Right ventricle myocardium superior (tissue), 1 donor: ENCODE measurements at regions not wholly inside any gene's neighbourhood (a gene's known extent, or its start where the extent isn't known, plus 50 kb on each side); places are given as distances from the start of the nearest gene placed in this dataset.
"Not testable (repeated sequence)": the region's sequence is repeated elsewhere in the genome, so short reads cannot be mapped to it uniquely, and the experiment has no call there.

Source experiments
- ATAC-seq: fragments of 200-7000 bp; cut with Tn5 transposase; one replicate; pipeline ENCODE4 v1.9.1; 2020; ENCODE audit warnings: mild to moderate bottlenecking; ENCODE audit not compliant: poor library complexity
- DNase-seq: peaks from one replicate; pipeline ENCODE4 v3.0.0-alpha.2; 2020
- intact Hi-C: fragments of 100-400 bp; cut with DNase I; formaldehyde crosslinking; loops from one replicate; pipeline ENCODE4 v1.11.2; 2022
- donor health status: DM: no; HTN: yes; CAD: no; lungs with severe emphysema.

DNA sequence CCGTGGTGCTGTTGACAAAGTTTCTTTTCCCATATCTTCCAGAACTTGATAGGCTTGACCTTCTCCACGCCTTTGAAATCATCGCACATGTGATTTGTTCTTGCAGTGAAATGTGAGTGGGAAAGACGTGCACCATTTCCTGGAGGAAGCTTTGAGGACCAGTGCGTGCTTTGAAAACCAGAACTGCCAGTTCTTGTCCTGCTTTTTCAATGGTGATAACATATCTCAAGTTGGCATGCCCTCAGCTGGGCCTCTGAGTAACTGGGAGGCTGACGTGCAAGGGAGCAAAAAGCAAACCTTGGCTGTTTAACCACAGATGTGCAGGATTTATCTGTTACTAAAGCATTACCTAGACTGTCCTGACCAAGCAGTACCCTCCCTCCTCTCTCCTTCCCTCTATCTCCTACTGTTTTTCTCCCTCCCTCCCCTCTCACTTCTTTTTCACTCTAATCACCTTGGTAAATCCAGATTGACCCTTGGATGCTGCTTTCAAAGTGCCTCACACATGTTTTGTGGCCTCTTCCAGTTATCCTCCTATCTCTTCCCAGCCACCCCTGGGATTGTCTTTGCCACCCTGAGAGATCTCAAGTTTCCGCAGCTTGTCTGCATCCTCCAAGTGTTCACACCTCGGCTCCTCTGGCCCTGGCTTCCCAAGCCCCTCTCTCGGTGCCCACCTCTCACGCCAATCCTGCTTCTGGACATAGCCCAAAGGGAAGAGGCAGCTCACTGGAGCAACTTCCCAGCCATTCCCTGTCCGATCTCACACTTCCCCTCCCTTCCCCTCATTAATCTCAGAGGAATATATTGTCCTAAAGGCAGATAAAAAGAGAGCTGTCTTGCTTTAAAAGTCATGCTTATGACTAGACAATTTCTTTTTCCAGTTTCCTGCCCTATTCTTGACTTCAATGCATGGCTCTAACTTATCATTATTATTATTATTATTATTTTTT, 198.3 kb downstream of the ERCC6L2 start:
- peak; percentile 73 for ATAC-seq
- no peak for DNase-seq
- intact Hi-C loops: no loop called here

DNA sequence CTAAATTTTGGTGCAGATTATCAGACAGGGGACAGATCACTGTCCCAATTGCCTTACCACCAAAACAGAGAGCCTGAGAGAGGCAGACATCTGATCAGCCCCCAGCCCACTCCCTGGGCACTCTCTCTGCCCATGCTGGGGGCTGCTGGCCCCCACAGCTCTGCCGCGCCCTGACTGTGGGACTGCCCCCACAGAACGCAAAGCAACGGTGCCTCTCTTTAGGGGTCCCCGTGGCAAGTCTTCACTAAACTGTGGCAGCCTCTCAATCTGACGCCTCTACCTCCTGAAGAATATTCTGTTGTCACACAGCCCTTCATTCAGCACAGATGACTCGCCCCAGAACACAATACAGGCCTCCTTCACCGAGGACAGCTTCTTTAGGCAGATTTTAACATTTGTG, 197.4 kb downstream of the ERCC6L2 start:
- DNase-seq (no peak), ATAC-seq (no peak)
- intact Hi-C loops: no loop called here

DNA sequence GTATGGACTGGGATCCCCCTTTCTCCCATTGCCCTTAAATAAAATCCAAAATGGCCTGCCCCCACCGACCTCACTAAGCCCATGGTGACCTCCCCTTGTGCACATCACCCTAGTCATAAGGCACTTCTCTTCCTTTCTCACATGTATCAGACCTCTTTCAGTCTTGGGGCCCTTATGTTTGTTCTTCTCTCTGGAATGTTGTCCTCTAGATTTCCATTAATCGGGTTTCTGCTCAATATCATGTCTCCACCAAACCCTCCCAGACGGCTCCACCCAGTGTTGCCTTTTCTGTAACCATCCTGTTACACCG, 196.3 kb downstream of the ERCC6L2 start:
- intact Hi-C loops: no loop called here
- DNase-seq (no peak), ATAC-seq (no peak)

DNA sequence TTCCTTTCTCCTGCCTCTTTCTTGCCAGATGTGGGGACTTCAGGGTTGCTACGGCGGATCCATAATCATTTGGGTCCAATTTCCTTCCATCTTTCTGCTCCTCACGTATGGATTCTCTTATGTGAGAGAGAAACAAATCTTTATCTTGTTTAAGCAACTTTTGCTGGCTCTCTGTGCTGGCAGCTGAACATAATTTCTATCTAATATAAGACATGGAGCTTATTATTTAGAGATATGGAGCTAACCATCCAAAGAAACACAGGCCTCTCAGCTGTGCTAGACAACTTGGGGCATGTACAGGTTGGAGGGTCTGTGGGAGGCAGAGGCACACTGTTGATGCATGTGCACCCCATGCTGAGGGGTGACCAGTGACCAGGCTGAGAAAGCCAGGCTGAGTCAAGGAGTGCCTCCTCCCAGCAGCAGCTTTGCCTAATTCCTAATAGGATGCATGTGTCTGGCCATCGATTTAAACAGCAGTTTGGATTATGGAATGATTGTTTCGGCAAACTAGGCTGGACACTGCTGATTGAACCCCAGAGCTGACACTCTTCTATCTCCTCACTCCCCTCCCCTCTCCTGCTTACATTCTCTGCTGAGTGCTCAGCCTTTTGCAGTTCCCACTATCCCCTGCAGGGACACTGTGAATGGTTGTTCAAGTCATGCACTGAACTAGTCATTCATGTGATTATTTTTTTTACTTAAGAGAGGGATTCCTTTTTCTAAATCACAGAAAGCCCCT, 195.8 kb downstream of the ERCC6L2 start:
- no peak for DNase-seq
- intact Hi-C loops: no loop called here
- ATAC-seq: no peak

DNA sequence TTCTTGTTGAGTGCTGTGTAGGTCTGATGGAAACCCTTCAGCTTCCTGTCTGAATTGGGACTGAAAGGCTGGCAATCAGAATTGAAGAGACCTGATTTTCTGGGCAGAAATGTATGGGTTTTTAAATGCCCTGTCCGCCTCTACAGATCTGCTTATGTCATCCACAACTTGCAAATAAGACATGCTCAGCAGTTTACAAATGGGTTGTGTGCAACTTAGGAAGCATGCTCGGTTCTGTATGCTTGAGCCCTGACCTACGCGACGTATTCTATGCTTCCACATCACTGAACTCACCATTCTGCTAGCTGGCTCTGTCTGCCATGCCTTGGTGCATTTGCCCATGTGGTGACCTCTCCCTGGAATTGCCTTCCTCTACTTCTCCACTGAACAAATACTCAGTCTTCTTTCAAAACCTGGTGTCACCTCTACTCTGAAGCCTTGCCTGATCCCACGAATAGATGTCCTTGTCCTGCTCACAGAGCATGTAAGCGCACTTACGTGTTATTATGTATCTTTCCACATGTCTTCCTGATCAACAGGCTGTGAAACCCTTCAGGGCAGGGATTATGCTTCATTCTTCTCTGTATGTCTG, 194.2 kb downstream of the ERCC6L2 start:
- DNase-seq (no peak), ATAC-seq (no peak)
- intact Hi-C loops: no loop called here

DNA sequence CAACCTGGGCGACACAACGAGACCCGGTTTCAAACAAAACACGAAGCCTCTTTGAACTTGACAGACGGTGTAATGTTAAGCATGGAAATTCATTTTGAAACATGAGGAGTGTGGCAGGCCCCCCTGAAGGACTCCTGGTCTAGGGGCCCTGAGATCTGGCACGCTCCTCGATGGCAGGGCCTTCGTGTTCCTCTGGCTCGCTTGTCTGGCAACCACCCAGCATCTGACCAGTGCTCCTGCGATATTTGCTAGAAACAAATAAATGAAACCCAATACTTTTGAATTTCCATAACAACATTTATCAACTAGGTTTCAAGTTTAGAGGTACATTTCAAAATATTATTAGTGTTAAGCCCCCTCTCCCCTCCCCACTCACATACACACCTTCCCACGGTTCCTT, 193.0 kb downstream of the ERCC6L2 start:
- DNase-seq: no peak
- intact Hi-C loops: no loop called here
- no peak for ATAC-seq

DNA sequence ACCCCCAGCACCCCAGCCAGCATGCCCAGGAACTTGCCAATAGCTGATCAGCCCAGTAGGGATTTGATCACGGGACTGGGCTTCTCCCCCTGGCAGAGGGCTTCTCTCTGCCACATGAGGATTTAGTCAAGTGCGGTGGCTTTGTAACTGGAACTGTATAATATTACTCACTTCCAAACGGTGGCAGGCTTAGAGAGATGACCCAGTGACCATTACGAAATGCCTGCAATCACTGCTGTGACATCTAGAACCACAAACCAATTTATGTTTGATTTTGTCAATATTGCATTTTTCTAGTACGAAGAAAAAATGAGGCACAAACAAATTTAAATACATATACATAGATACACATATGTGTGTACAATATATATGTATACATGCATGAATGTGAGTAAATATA, 192.1 kb downstream of the ERCC6L2 start:
- intact Hi-C loops: no loop called here
- DNase-seq (no peak), ATAC-seq (no peak)

DNA sequence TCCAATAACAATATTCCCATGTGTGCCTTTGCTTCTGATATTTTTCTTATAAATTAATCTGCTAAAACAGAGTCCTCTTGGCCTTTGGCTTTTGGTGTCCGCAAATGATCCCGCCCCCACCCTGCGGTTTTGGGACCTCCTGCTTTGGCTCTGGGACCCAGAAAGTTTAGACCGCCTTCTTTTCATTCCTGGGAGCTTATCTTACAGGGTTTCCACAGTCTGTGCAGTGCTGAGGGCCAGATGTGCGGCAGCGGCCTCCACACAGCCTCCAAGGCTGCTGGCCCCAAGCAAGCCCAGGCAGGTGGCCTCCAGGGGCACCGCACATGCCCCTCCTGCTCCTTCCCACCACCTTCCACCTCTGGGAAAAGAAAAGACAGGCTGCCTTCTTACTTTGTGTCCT, 191.5 kb downstream of the ERCC6L2 start:
- intact Hi-C loops: no loop called here
- peak; percentile 50 for DNase-seq
- ATAC-seq: peak; percentile 67

DNA sequence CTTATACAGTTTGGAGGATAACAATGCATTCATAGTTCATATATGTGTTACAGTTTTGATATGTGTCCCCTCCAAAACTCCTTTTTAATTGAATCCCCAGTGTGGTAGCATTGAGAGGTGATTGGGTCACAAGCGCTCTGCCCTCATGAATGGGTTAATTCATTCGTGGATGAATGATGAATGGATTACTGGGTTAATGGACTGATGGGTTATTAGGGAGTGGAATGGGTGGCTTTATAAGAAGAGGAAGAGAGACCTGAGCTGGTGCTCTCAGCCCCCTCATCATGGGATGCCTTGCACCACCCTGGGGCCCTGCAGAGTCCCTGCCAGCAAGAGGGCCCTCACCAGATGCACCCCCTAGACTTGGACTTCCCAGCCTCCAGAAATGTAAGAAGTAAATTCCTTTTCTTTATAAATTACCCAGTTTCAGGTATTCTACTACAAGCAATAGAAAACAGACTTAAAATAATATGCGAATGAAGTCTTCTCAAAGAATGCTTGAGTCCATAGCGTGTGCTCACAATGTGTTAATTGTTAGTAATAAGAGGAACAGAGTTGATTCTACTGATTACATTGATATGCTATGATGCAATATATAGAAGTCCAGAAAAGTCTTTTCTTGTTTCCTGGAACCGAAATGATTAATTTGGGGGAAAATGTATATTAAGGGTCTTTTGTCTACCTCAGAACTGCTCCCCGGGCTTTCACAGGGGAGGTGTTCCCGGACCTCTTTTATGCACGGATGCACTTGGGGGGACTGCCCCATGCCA, 190.2 kb downstream of the ERCC6L2 start:
- DNase-seq (no peak), ATAC-seq (no peak)
- intact Hi-C loops: no loop called here

DNA sequence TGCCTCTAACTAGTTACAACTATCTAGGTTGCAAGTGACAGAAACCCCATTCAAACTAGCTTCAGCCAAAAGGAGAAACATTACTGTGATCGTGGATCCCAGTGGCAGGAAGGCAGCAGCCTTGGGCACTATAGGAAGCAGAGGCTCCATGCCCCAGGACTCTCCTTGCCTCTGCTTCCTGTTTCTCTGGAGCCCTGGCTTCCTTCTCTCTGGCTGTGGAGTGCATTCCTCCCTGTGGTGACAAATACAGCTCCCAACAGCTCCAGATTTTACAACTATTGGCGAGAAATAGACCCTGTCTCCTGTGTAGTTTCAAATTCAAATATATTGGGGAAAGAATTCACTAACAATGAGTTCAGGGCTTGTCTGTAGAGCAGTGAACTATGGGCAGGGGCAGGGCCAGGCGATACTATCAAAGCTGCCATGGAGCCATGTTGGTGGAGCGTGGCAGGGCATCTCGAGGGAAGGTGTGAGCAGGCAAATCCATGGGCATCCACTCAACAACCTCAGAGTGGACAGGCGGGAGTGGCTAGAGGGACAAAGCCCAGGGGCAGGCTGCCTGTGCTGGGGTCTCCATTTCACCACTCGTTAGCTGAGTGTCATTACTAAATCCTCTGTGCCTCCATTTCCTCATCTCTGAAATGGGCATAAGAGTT, 189.5 kb downstream of the ERCC6L2 start:
- intact Hi-C loops: no loop called here
- ATAC-seq (no peak), DNase-seq (no peak)

DNA sequence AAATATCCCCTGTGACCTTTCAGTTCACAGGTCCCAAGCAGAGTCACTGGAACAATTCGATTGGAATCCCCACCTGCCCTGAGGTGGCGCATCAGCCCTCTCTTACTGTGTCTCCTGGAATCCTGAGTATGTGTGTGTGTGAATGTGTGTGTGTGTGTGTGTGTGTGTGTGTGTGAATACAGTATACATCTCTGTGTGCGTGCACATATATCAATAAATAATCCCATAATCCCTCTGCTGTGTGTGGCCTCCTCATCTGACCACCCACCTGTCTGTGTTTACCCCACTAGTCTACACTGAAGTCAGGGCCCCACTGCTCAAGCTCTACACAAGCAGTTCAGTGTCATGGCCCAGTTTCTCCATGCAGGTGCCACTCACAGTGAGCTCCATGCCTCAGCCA, 187.4 kb downstream of the ERCC6L2 start:
- no peak for DNase-seq
- ATAC-seq: no peak
- intact Hi-C loops: no loop called here

DNA sequence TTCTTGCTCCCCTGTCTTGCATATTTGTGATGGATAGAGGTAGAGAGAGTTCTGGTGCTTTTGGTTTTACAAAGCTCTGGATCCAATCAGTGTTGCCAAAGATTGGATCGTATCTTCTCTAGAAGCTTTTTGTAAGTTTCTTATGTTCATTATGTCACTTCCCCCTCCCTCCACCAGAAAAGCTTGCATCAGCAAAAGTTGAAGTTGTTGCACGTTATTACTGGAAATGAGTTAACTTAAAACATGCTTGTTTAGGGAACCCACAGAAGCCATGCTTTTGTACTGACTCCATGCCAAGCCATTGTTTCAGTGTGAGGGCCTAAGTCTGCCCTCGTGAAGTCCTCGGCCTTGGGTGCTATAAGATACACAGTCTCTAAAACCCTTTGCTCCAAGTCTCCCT, 186.5 kb downstream of the ERCC6L2 start:
- peak; percentile 50 for ATAC-seq
- DNase-seq: no peak
- intact Hi-C loops: no loop called here

DNA sequence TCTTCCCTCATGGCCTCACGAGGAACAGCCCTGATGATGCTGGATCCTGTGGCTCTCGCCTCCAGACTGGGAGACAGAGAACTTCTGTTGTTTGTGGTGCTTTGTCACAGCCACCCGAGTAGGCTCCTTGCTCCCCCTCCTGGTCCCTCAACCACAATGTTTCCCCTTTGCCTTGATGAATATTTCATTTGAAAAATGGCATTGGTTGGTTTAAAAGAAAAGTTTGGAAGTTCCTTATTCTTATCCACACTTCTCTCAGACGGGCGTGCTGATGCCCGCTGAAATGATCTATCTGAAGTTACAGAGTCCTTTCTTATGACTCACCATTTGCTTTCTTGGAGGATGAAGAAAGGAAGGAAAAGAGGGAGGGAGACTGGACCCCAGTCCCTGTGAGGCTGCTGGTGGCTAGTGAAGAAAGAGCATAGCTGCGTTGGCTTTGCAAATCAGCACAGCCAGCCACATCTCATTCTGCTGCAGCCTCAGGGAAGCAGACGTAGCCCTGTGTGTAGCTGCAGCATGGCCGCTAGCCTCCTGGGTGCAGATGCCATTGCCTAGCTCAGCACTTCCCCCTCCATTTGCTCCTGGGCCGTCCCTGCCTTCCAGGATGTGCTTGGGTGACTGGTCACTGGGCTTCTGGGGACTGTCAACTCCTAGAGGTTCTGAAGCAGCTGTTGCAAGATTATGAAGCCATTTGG, 185.9 kb downstream of the ERCC6L2 start:
- DNase-seq: no peak
- peak; percentile 80 for ATAC-seq
- intact Hi-C loops: no loop called here

DNA sequence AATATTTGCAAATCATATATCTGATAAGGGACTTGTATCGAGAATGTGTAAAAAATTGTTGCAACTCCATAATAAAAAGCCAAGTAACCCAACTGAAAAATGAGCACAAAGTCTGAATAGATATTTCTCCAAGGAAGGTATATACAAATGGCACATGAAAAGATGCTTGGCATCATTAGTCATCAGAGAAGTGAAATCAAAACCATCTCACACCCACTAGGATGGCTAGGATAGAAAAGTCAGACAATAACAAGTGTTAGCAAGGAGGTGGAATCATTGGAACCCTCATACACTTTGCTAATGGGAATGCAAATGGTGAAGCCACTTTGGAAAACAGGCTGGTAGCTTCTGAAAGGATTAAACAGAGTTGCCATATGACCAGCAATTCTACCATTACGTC, 182.7 kb downstream of the ERCC6L2 start:
- ATAC-seq (no peak), DNase-seq (no peak)
- intact Hi-C loops: no loop called here

DNA sequence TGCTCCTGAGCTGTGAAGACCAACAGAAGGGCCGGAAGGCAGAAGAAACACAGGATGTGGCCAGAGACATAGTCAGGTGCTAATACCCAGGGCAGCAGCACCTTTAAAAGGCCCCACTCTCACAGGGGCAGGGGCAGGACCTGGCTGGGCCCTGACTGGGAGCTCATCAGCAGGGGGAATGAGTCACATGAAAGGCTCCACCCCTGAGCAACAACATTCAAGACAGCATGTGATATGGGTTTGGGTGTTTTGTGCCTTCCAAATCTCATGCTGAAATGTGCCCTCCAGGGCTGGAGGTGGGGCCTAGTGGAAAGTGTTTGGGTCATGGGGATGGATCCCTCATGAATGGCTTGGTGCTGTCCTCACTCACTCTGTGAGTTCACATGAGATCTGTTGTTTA, 181.7 kb downstream of the ERCC6L2 start:
- ATAC-seq: no peak
- no peak for DNase-seq
- intact Hi-C loops: no loop called here

DNA sequence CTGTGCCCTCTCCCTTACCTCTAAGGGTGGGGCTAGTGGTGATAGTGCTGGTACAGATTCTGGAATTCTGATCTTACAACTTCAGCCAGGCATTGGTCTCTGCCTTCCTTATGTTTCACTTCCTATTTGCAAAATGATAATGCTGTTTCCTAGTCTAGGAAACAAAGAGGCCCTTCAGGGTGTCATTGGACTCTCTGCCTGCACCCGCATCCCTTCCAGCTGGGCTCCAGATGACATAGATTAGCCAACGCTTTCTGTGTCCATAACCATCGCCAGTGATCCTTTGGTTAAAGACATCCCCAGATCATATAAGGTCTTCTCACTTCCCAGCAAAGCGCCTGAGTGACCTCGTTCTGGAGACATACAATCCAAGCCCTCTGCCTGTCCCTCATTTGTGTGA, 180.7 kb downstream of the ERCC6L2 start:
- ATAC-seq (no peak), DNase-seq (no peak)
- intact Hi-C loops: no loop called here

DNA sequence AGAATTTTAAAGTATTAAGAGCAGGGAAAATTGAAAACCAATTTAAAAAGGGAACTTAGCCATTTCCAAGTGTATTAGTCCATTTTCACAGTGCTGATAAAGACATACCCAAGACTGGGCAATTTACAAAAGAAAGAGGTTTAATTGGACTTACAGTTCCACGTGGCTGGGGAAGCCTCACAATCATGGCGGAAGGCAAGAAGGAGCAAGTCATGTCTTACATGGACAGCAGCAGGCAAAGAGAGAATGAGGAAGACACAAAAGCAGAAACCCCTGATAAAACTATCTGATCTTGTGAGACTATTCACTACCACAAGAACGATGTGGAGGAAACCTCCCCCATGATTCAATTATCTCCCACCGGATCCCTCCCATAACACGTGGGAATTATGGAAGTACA, 178.8 kb downstream of the ERCC6L2 start:
- intact Hi-C loops, ATAC-seq: not testable (repeated sequence)

DNA sequence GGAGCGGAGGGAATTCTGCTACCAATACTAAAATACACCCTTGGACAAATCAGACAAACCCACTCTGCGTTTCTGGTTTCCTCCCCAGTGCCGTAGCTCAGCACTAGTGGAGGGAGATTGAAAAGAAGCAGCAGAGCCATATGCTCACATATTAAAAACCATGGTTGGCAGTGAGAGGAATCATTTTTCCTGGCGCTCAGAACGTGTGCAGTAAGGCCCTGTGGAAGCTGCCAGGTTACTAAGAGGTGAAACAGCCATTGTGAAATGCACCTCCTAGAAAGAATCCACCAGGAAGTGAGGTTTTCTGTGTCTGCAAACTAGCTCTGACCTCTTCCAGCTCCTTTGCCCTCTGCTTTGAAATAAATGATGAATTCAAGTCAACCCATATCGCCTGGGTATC, 177.2 kb downstream of the ERCC6L2 start:
- intact Hi-C loops: no loop called here
- DNase-seq (peak; percentile 12), ATAC-seq (no peak)

More for the DNA sequence above, 178.8 kb downstream of the ERCC6L2 start:
- DNase-seq: not testable (repeated sequence)
